HepG2 (cell line): ENCODE measurements at regions not wholly inside any gene's neighbourhood (a gene's known extent, or its start where the extent isn't known, plus 50 kb on each side); places are given as distances from the start of the nearest gene placed in this dataset.

Experiments
- BORCS8-MEF2B ChIP-seq: sonication (generic); formaldehyde crosslinking; IDR thresholded peaks from 2 replicates; pipeline ENCODE4 v1.8.0; 2022; ENCODE audit warnings: mild to moderate bottlenecking, missing genetic modification reagents
- CEBPB ChIP-seq: IDR thresholded peaks from 2 replicates; pipeline ENCODE4 v1.6.1; 2011; ENCODE audit warnings: low read depth, low read length, improper control_type of control experiment, borderline replicate concordance
- CREB1 ChIP-seq, 2 experiments: fragments of 450-650 bp in 1 of 2; IDR thresholded peaks; 2 replicates each; pipeline ENCODE4 v1.6.1; 2016 to 2017; ENCODE audit warnings: control low read depth in 1 of 2, mild to moderate bottlenecking in 1 of 2, missing compliant biosample characterization in 1 of 2, missing genetic modification characterization in 1 of 2
- IRF2 ChIP-seq: IDR thresholded peaks from 2 replicates; pipeline ENCODE4 v1.6.1; 2018; ENCODE audit warnings: missing genetic modification reagents, missing compliant biosample characterization
- KLF12 ChIP-seq: sonication (generic); formaldehyde crosslinking; IDR thresholded peaks from 2 replicates; pipeline ENCODE4 v1.4.0; 2020; ENCODE audit warnings: missing genetic modification reagents, borderline replicate concordance
- KMT2A ChIP-seq: sonication (generic); formaldehyde crosslinking; IDR thresholded peaks from 2 replicates; pipeline ENCODE4 v1.4.0; 2020; ENCODE audit warnings: missing genetic modification reagents
- LCORL ChIP-seq, 2 experiments: fragments of 450-650 bp in 1 of 2; sonication (generic) in 1 of 2; formaldehyde crosslinking in 1 of 2; IDR thresholded peaks; 2 replicates each; pipeline versions ENCODE4 v1.5.0 to v1.6.1; 2017 to 2020; ENCODE audit warnings: antibody characterized with exemption in 1 of 2, missing genetic modification reagents in 1 of 2
- PAWR ChIP-seq: sonication (generic); formaldehyde crosslinking; IDR thresholded peaks from 2 replicates; pipeline ENCODE4 v1.4.0; 2020; ENCODE audit warnings: missing genetic modification reagents, mild to moderate bottlenecking, borderline replicate concordance
- POLR2AphosphoS2 ChIP-seq: IDR thresholded peaks from 2 replicates; pipeline ENCODE4 v1.6.1; 2011; ENCODE audit warnings: low read depth, low read length, improper control_type of control experiment
- SOX5 ChIP-seq: IDR thresholded peaks from 2 replicates; pipeline ENCODE4 v1.6.1; 2016; ENCODE audit warnings: borderline replicate concordance
- STAT5B ChIP-seq: sonication (generic); formaldehyde crosslinking; IDR thresholded peaks from 2 replicates; pipeline ENCODE4 v1.4.0; 2020; ENCODE audit warnings: missing genetic modification reagents
- ZFY ChIP-seq: sonication (generic); formaldehyde crosslinking; IDR thresholded peaks from 2 replicates; pipeline ENCODE4 v1.4.0; 2020; ENCODE audit warnings: missing genetic modification reagents
- ZNF30 ChIP-seq: sonication (generic); formaldehyde crosslinking; IDR thresholded peaks from 2 replicates; pipeline ENCODE4 v1.5.0; 2020; ENCODE audit warnings: mild to moderate bottlenecking, missing genetic modification reagents
- ZNF335 ChIP-seq: sonication (generic); formaldehyde crosslinking; IDR thresholded peaks from 2 replicates; pipeline ENCODE4 v1.4.0; 2020; ENCODE audit warnings: missing genetic modification reagents
- ZNF430 ChIP-seq: sonication (generic); formaldehyde crosslinking; IDR thresholded peaks from 2 replicates; pipeline ENCODE4 v1.9.0; 2021; ENCODE audit warnings: mild to moderate bottlenecking, missing genetic modification reagents
- ZNF615 ChIP-seq: sonication (generic); formaldehyde crosslinking; IDR thresholded peaks from 2 replicates; pipeline ENCODE4 v1.5.0; 2020; ENCODE audit warnings: mild to moderate bottlenecking, missing genetic modification reagents, borderline replicate concordance
- ZNF644 ChIP-seq: IDR thresholded peaks from 2 replicates; pipeline ENCODE4 v1.6.1; 2016; ENCODE audit warnings: low read depth
- ZNF660 ChIP-seq: sonication (generic); formaldehyde crosslinking; IDR thresholded peaks from 2 replicates; pipeline ENCODE4 v1.5.1; 2020; ENCODE audit warnings: mild to moderate bottlenecking, low read depth, missing genetic modification reagents, borderline replicate concordance
- ZNF768 ChIP-seq: sonication (generic); formaldehyde crosslinking; IDR thresholded peaks from 2 replicates; pipeline ENCODE4 v1.4.0; 2020; ENCODE audit warnings: missing genetic modification reagents
- TF ChIP-seq, protein P1 (sequence below): sonication (generic); formaldehyde crosslinking; conservative IDR thresholded peaks from 2 replicates; pipeline ENCODE4 v1.4.0; 2020; ENCODE audit warnings: mild to moderate bottlenecking, missing genetic modification reagents, moderate library complexity
- TF ChIP-seq, protein P2 (sequence below): IDR thresholded peaks from 2 replicates; pipeline ENCODE4 v1.6.1; 2016
- TF ChIP-seq, protein P3 (sequence below): sonication (generic); formaldehyde crosslinking; IDR thresholded peaks from 2 replicates; pipeline ENCODE4 v1.4.0; 2020; ENCODE audit warnings: missing genetic modification reagents, borderline replicate concordance
- TF ChIP-seq, protein P4 (sequence below): IDR thresholded peaks from 2 replicates; pipeline ENCODE4 v1.6.1; 2012; ENCODE audit warnings: inconsistent platforms

DNA sequence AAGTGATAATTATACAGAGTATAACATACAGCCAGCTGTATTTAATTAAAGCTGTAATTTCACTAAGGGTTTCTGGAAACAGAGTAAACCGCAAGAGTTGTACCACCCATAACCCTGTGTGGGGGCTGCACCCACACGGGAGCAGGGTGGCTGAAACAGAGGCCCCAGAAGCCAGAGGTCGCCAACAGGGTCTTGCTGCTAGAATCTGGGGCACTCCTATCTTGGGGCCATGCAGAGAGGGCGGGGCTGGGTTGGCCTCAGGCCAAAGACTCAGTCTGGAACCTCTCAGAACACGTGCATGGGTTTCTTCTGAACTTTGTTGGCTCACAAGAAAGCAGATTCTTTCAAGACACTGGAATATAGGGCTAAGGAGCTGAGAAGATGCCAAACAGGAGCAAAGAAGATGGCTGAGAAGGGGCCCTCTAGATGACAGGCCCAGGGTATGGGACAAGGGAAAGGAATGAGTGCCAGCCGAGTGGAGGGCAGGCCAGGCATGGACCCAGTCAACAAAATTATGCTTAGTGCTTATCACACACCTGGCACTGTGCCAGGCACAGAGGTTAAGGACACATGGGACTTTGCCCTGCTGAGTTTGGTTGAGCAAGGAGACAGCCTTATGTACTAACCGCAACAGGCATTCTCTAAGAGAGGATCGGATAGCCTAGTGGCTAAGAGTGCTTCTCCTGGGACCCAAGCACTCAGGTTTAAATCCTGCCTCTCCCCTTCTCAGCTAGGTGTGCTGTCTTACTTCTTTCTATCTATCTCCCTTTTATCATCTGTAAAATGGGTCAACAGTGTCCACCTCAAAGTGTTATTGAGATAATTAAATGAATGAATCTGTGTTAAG is 96.6 kb upstream of the FOXP4 start (continued):
- TF ChIP-seq, protein P1, sequence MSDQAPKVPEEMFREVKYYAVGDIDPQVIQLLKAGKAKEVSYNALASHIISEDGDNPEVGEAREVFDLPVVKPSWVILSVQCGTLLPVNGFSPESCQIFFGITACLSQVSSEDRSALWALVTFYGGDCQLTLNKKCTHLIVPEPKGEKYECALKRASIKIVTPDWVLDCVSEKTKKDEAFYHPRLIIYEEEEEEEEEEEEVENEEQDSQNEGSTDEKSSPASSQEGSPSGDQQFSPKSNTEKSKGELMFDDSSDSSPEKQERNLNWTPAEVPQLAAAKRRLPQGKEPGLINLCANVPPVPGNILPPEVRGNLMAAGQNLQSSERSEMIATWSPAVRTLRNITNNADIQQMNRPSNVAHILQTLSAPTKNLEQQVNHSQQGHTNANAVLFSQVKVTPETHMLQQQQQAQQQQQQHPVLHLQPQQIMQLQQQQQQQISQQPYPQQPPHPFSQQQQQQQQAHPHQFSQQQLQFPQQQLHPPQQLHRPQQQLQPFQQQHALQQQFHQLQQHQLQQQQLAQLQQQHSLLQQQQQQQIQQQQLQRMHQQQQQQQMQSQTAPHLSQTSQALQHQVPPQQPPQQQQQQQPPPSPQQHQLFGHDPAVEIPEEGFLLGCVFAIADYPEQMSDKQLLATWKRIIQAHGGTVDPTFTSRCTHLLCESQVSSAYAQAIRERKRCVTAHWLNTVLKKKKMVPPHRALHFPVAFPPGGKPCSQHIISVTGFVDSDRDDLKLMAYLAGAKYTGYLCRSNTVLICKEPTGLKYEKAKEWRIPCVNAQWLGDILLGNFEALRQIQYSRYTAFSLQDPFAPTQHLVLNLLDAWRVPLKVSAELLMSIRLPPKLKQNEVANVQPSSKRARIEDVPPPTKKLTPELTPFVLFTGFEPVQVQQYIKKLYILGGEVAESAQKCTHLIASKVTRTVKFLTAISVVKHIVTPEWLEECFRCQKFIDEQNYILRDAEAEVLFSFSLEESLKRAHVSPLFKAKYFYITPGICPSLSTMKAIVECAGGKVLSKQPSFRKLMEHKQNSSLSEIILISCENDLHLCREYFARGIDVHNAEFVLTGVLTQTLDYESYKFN (CRISPR knock-in tag), result peak; percentile 66
- TF ChIP-seq, protein P2, sequence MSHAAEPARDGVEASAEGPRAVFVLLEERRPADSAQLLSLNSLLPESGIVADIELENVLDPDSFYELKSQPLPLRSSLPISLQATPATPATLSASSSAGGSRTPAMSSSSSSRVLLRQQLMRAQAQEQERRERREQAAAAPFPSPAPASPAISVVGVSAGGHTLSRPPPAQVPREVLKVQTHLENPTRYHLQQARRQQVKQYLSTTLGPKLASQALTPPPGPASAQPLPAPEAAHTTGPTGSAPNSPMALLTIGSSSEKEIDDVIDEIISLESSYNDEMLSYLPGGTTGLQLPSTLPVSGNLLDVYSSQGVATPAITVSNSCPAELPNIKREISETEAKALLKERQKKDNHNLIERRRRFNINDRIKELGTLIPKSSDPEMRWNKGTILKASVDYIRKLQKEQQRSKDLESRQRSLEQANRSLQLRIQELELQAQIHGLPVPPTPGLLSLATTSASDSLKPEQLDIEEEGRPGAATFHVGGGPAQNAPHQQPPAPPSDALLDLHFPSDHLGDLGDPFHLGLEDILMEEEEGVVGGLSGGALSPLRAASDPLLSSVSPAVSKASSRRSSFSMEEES (CRISPR knock-in tag), result no peak
- no peak for TF ChIP-seq ZNF430 (CRISPR knock-in tag)
- TF ChIP-seq, protein P3, sequence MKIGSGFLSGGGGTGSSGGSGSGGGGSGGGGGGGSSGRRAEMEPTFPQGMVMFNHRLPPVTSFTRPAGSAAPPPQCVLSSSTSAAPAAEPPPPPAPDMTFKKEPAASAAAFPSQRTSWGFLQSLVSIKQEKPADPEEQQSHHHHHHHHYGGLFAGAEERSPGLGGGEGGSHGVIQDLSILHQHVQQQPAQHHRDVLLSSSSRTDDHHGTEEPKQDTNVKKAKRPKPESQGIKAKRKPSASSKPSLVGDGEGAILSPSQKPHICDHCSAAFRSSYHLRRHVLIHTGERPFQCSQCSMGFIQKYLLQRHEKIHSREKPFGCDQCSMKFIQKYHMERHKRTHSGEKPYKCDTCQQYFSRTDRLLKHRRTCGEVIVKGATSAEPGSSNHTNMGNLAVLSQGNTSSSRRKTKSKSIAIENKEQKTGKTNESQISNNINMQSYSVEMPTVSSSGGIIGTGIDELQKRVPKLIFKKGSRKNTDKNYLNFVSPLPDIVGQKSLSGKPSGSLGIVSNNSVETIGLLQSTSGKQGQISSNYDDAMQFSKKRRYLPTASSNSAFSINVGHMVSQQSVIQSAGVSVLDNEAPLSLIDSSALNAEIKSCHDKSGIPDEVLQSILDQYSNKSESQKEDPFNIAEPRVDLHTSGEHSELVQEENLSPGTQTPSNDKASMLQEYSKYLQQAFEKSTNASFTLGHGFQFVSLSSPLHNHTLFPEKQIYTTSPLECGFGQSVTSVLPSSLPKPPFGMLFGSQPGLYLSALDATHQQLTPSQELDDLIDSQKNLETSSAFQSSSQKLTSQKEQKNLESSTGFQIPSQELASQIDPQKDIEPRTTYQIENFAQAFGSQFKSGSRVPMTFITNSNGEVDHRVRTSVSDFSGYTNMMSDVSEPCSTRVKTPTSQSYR (CRISPR knock-in tag), result no peak
- TF ChIP-seq ZNF335 (CRISPR knock-in tag), result no peak; the same call in 1 of the 2 replicates
- TF ChIP-seq, protein P4, sequence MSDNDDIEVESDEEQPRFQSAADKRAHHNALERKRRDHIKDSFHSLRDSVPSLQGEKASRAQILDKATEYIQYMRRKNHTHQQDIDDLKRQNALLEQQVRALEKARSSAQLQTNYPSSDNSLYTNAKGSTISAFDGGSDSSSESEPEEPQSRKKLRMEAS, result peak; percentile 38; the same call in 1 of the 2 replicates
- no peak for TF ChIP-seq POLR2AphosphoS2
- no peak for TF ChIP-seq ZNF660 (CRISPR knock-in tag)
- no peak for TF ChIP-seq KMT2A (CRISPR knock-in tag)
- no peak; the same call in 1 of the 2 replicates for TF ChIP-seq ZNF644 (CRISPR knock-in tag)
- TF ChIP-seq ZNF30, result no peak
- peak; percentile 32; the same call in 1 of the 2 replicates for TF ChIP-seq SOX5 (CRISPR knock-in tag)
- no peak for TF ChIP-seq CREB1 (IDR thresholded peaks at IDR 0.05)
- peak; percentile 10; the same call in 1 of the 2 replicates for TF ChIP-seq CREB1 (CRISPR knock-in tag; IDR thresholded peaks at IDR 0.05)
- TF ChIP-seq BORCS8-MEF2B (CRISPR knock-in tag), result no peak
- peak; percentile 98 for TF ChIP-seq CEBPB
- no peak for TF ChIP-seq STAT5B (CRISPR knock-in tag)
- no peak for TF ChIP-seq ZNF768 (CRISPR knock-in tag)
- TF ChIP-seq ZNF615 (CRISPR knock-in tag), result no peak
- TF ChIP-seq IRF2 (CRISPR knock-in tag), result 0 out of 2 replicates have a peak, but pooled peaks have one; percentile 20
- peak; percentile 99 for TF ChIP-seq LCORL (IDR thresholded peaks at IDR 0.05)
- peak; percentile 64; the same call in 1 of the 2 replicates for TF ChIP-seq LCORL (CRISPR knock-in tag; IDR thresholded peaks at IDR 0.05)
- no peak for TF ChIP-seq PAWR
- no peak for TF ChIP-seq ZFY (CRISPR knock-in tag)
- no peak for TF ChIP-seq KLF12 (CRISPR knock-in tag)
